Mucosa of descending colon (tissue), 3 donors: ENCODE measurements at regions not wholly inside any gene's neighbourhood (a gene's known extent, or its start where the extent isn't known, plus 50 kb on each side); places are given as distances from the start of the nearest gene placed in this dataset.

Experiments
- ATAC-seq: fragments of 200-7000 bp; cut with Tn5 transposase; one replicate; pipeline ENCODE4 v1.9.1; 2020; ENCODE audit warnings: mild to moderate bottlenecking, moderate library complexity
- DNase-seq, 3 donors: peaks; one replicate each; pipeline ENCODE4 v3.0.0-alpha.2; 2020
- H3K36me3 ChIP-seq: fragments of 200-600 bp; one replicate; pipeline ENCODE4 v1.8.0; 2021; ENCODE audit warnings: low read depth, mild to moderate bottlenecking
- H3K4me1 ChIP-seq: fragments of 200-600 bp; one replicate; pipeline ENCODE4 v1.8.0; 2021; ENCODE audit warnings: low read depth, mild to moderate bottlenecking
- H3K4me3 ChIP-seq: fragments of 200-600 bp; one replicate; pipeline ENCODE4 v1.8.0; 2021; ENCODE audit warnings: mild to moderate bottlenecking
- H3K9me3 ChIP-seq: fragments of 200-600 bp; one replicate; pipeline ENCODE4 v1.8.0; 2021; ENCODE audit warnings: mild to moderate bottlenecking
- CTCF ChIP-seq: fragments of 200-600 bp; IDR thresholded peaks from one replicate; pipeline ENCODE4 v1.8.0; 2022; ENCODE audit warnings: antibody characterized with exemption, mild to moderate bottlenecking
- intact Hi-C, 2 donors: fragments of 100-400 bp; cut with DNase I in 1 of 2; cut with micrococcal nuclease in 1 of 2; formaldehyde crosslinking; loops; one replicate each; pipeline versions ENCODE4 v1.11.0 to v1.11.1; 2022; cut with DNase I, micrococcal nuclease
- donor health status: DM: no; HTN: no; CAD: no; lungs with moderate emphysema.
- donor health status: DM: no; HTN: no; CAD: no.
- donor health status: DM: no; HTN: yes; CAD: no.

GRCh38 chr5:159459951-159460538 lies 129.8 kb upstream of the IL12B start:
- H3K4me1 ChIP-seq: no peaks in the 10 kb centered on the region
- no peak for TF ChIP-seq CTCF
- ATAC-seq: peak; percentile 17
- no peak for DNase-seq
- H3K36me3 ChIP-seq: no peaks in the 10 kb centered on the region
- no peaks in the 10 kb centered on the region for H3K9me3 ChIP-seq
- intact Hi-C loops: no loop called here
- H3K4me3 ChIP-seq: no peak overlapping the region

- H3K4me1 ChIP-seq: no peaks in the 10 kb centered on the region
- no peak for DNase-seq
- ATAC-seq: no peak
- intact Hi-C loops: no loop called here
- H3K9me3 ChIP-seq: no peaks in the 10 kb centered on the region
- H3K4me3 ChIP-seq: no peak overlapping the region
- TF ChIP-seq CTCF: no peak
- no peaks in the 10 kb centered on the region for H3K36me3 ChIP-seq
Observed at GRCh38 chr5:159463590-159464321, 133.5 kb upstream of the IL12B start.

GRCh38 chr5:159465604-159466003 lies 135.3 kb upstream of the IL12B start:
- DNase-seq: no peak
- Histone ChIP-seq H3K4me3 (no peak overlapping the region), H3K9me3 (no peaks in the 10 kb centered on the region), H3K36me3 (no peaks in the 10 kb centered on the region), H3K4me1 (no peaks in the 10 kb centered on the region)
- ATAC-seq: no peak
- intact Hi-C loops: no loop called here
- no peak for TF ChIP-seq CTCF

GRCh38 chr5:159467666-159468065 lies 137.4 kb upstream of the IL12B start:
- no peak for DNase-seq
- no peak for ATAC-seq
- H3K36me3 ChIP-seq: no peaks in the 10 kb centered on the region
- no peak for TF ChIP-seq CTCF
- no peak overlapping the region for H3K4me3 ChIP-seq
- H3K4me1 ChIP-seq: no peaks in the 10 kb centered on the region
- intact Hi-C loops: no loop called here
- H3K9me3 ChIP-seq: no peaks in the 10 kb centered on the region

DNA sequence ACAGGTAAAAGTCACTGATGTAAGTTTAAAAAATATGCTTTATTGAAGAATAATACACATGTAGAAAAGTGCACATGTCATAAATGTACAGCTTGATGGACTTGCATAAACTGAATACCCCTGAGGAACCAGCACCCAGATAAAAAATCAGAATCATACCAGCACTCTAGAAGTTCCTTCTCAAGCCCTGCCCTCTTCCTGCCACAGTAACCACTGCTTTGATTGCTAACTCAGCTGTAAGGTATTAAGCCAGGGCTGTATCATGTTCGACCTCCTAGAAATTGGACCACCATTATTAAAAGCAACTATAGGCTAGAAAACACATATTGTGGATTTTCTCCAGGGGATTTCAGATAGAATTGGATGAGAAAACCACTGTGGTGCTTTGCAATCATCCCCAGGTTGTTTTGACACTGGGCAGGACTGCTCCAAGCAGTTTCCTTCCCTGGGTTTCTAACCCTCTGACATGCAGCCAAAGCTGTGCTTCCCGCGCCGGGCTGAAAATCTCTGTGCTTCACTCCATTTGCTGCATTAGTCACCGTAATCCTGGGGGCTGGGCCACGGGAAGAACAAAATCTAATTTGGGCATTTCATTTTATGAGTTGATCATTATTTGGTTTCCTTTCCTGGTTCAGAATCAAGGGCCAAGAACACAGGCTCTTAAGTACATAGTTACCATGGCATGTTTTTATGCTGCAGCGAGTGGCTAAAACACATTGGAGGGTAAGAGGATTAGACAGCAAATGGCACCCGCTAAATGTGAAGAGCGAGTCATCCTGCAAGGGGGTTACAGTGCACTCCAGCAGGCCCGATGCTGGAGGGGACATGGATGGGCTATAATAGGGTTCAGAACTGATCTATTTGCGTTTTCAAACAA lies 139.4 kb upstream of the IL12B start:
- Histone ChIP-seq H3K36me3 (no peaks in the 10 kb centered on the region), H3K9me3 (no peaks in the 10 kb centered on the region), H3K4me1 (no peaks in the 10 kb centered on the region), H3K4me3 (no peak overlapping the region)
- DNase-seq: peak in 1 of 3 donors; percentile 14
- ATAC-seq: no peak
- no peak for TF ChIP-seq CTCF
- intact Hi-C loops: no loop called here
